ENCODE measurements at regions not wholly inside any gene's neighbourhood (a gene's known extent, or its start where the extent isn't known, plus 50 kb on each side); places are given as distances from the start of the nearest gene placed in this dataset.

- H3K9me2 ChIP-seq (ENCODE audit: insufficient read depth, low read length) = no peaks in the 10 kb centered on the region
- no peaks in the 10 kb centered on the region for H3K9me3 ChIP-seq (ENCODE audit: low read length)
- no peak overlapping the region for H3K27ac ChIP-seq (ENCODE audit: low read length)
- no peaks in the 10 kb centered on the region for H4K20me1 ChIP-seq (ENCODE audit: insufficient read depth)
- H3K36me3 ChIP-seq (ENCODE audit: insufficient read depth, low read length) = no peaks in the 10 kb centered on the region
- no peaks in the 10 kb centered on the region for H3K27me3 ChIP-seq (ENCODE audit: insufficient read depth, low read depth, low read length)
- H3K4me2 ChIP-seq (ENCODE audit: low read length) = no peak overlapping the region
- TF ChIP-seq RAD21 (conservative IDR thresholded peaks at IDR 0.05) (no peak), POLR2AphosphoS5 (IDR thresholded peaks at IDR 0.05) (no peak), REST (IDR thresholded peaks at IDR 0.05; ENCODE audit: borderline replicate concordance) (no peak), SMC3 (conservative IDR thresholded peaks at IDR 0.05; ENCODE audit: poor library complexity) (no peak), EP300 (conservative IDR thresholded peaks at IDR 0.05; ENCODE audit: poor library complexity, severe bottlenecking) (no peak), TAF1 (IDR thresholded peaks at IDR 0.05; ENCODE audit: low read depth) (no peak), MXI1 (conservative IDR thresholded peaks at IDR 0.05; ENCODE audit: poor library complexity, severe bottlenecking) (no peak)
- TF ChIP-seq, protein P1, sequence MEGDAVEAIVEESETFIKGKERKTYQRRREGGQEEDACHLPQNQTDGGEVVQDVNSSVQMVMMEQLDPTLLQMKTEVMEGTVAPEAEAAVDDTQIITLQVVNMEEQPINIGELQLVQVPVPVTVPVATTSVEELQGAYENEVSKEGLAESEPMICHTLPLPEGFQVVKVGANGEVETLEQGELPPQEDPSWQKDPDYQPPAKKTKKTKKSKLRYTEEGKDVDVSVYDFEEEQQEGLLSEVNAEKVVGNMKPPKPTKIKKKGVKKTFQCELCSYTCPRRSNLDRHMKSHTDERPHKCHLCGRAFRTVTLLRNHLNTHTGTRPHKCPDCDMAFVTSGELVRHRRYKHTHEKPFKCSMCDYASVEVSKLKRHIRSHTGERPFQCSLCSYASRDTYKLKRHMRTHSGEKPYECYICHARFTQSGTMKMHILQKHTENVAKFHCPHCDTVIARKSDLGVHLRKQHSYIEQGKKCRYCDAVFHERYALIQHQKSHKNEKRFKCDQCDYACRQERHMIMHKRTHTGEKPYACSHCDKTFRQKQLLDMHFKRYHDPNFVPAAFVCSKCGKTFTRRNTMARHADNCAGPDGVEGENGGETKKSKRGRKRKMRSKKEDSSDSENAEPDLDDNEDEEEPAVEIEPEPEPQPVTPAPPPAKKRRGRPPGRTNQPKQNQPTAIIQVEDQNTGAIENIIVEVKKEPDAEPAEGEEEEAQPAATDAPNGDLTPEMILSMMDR (IDR thresholded peaks at IDR 0.05; ENCODE audit: poor library complexity, severe bottlenecking) = no peak
- no peak overlapping the region for H2AFZ ChIP-seq (ENCODE audit: low read depth, low read length)
- H3K79me2 ChIP-seq (replicated peaks; ENCODE audit: insufficient read depth, low read length) = no peaks in the 10 kb centered on the region
- H3K9ac ChIP-seq (ENCODE audit: low read length) = no peak overlapping the region
- H3K4me3 ChIP-seq (ENCODE audit: low read length) = no peak overlapping the region
- H3F3A ChIP-seq (ENCODE audit: insufficient read depth, low read length, poor library complexity, severe bottlenecking) = no peaks in the 10 kb centered on the region
Measured at GRCh38 chrX:127025013-127025412, 205.5 kb downstream of the PRR32 start.

GRCh38 chrX:127030016-127030748 is 210.7 kb downstream of the PRR32 start:
- Histone ChIP-seq H3K27ac (ENCODE audit: low read length) (no peak overlapping the region), H4K20me1 (ENCODE audit: insufficient read depth) (no peaks in the 10 kb centered on the region), H3K9me3 (ENCODE audit: low read length) (no peaks in the 10 kb centered on the region), H3K79me2 (replicated peaks; ENCODE audit: insufficient read depth, low read length) (no peaks in the 10 kb centered on the region), H3K4me2 (ENCODE audit: low read length) (no peak overlapping the region), H3K4me3 (ENCODE audit: low read length) (no peak overlapping the region), H2AFZ (ENCODE audit: low read depth, low read length) (no peak overlapping the region), H3F3A (ENCODE audit: insufficient read depth, low read length, poor library complexity, severe bottlenecking) (no peaks in the 10 kb centered on the region), H3K9me2 (ENCODE audit: insufficient read depth, low read length) (no peaks in the 10 kb centered on the region), H3K27me3 (ENCODE audit: insufficient read depth, low read depth, low read length) (no peaks in the 10 kb centered on the region), H3K36me3 (ENCODE audit: insufficient read depth, low read length) (no peaks in the 10 kb centered on the region), H3K9ac (ENCODE audit: low read length) (no peak overlapping the region)
- TF ChIP-seq SMC3 (conservative IDR thresholded peaks at IDR 0.05; ENCODE audit: poor library complexity) (no peak), MXI1 (conservative IDR thresholded peaks at IDR 0.05; ENCODE audit: poor library complexity, severe bottlenecking) (no peak), EP300 (conservative IDR thresholded peaks at IDR 0.05; ENCODE audit: poor library complexity, severe bottlenecking) (no peak), POLR2AphosphoS5 (IDR thresholded peaks at IDR 0.05) (no peak), RAD21 (conservative IDR thresholded peaks at IDR 0.05) (no peak), TAF1 (IDR thresholded peaks at IDR 0.05; ENCODE audit: low read depth) (no peak), EZH2 (IDR thresholded peaks at IDR 0.05; ENCODE audit: borderline replicate concordance, insufficient read depth, low read length, poor library complexity, severe bottlenecking) (no peak), REST (IDR thresholded peaks at IDR 0.05; ENCODE audit: borderline replicate concordance) (no peak)
- TF ChIP-seq, protein P1 (IDR thresholded peaks at IDR 0.05; ENCODE audit: poor library complexity, severe bottlenecking) = no peak

All from neural cell (in vitro differentiated cells).